ENCODE measurements at regions not wholly inside any gene's neighbourhood (a gene's known extent, or its start where the extent isn't known, plus 50 kb on each side); places are given as distances from the start of the nearest gene placed in this dataset.

DNA sequence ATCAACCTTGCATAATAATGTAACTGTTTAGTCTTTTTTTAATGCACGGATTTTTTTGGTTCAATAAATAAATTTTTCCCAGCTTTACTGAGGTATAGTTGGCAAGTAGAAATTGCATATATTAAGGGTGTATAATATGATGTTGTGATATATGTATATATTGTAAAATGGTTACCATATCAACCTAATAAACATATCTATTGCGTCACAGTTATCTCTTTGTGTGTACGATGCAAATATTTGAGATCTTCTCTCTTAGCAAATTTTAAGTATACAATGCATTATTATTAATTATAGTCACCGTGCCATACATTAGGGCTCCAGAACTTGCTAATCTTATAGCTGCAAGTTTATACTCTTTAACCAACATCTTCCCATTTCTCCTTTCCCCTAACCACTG is 57.2 kb upstream of the TMEM161B start:
- H3K4me3 Mint-ChIP-seq, result no peak overlapping the region
- H3K4me1 Mint-ChIP-seq (ENCODE audit: low read depth), result no peaks in the 10 kb centered on the region
- H3K27ac Mint-ChIP-seq, result no peak overlapping the region
- no peaks in the 10 kb centered on the region for H3K27me3 Mint-ChIP-seq
- H3K36me3 Mint-ChIP-seq (ENCODE audit: low read depth), result no peaks in the 10 kb centered on the region
- intact Hi-C loops (cut with micrococcal nuclease), result no loop called here
- peaks cover 7% of the 10 kb centered on the region for H3K9me3 Mint-ChIP-seq

DNA sequence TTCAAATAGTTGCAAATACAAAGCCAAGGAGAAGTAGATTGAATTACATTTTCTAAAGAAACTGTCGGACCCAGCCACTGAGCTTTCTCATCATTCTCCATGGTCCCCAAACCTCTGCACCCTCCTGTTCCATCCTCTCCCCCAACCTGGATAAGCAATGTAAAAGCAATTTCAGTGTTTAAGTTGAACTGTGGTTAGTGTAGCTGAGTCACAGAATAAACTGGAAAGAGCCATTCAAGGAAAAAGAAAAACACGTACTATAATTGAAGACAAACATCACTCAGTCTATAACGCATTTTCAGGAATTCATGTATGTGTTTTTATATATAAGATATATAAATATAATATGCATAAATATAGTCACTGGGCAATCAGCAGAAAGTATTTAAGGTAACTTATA is 54.1 kb upstream of the TMEM161B start:
- no peak overlapping the region for H3K27ac Mint-ChIP-seq
- H3K9me3 Mint-ChIP-seq, result peaks cover 16% of the 10 kb centered on the region
- intact Hi-C loops (cut with micrococcal nuclease), result no loop called here
- H3K4me3 Mint-ChIP-seq, result no peak overlapping the region
- no peaks in the 10 kb centered on the region for H3K36me3 Mint-ChIP-seq (ENCODE audit: low read depth)
- H3K27me3 Mint-ChIP-seq, result no peaks in the 10 kb centered on the region
- H3K4me1 Mint-ChIP-seq (ENCODE audit: low read depth), result no peaks in the 10 kb centered on the region

Data from dendritic cell treated with granulocyte-macrophage colony-stimulating factor and Interleukin-4, amounts not matched to agents 40 ng/mL and 50 ng/mL, for 4 days (primary cell).